ENCODE measurements at regions not wholly inside any gene's neighbourhood (a gene's known extent, or its start where the extent isn't known, plus 50 kb on each side); places are given as distances from the start of the nearest gene placed in this dataset.

- no peaks in the 10 kb centered on the region for H3K27me3 ChIP-seq (ENCODE audit: low read depth, low read length)
- H3K79me2 ChIP-seq (ENCODE audit: low read length) = no peaks in the 10 kb centered on the region
- H2AFZ ChIP-seq (ENCODE audit: low read depth, low read length) = no peak overlapping the region
- no peak overlapping the region for H3K4me3 ChIP-seq (ENCODE audit: low read length)
- H3K4me2 ChIP-seq (ENCODE audit: low read length) = no peak overlapping the region
- H3K9me3 ChIP-seq (ENCODE audit: insufficient read depth, low read length) = no peaks in the 10 kb centered on the region
- H3K36me3 ChIP-seq (replicated peaks; ENCODE audit: low read depth, low read length) = no peaks in the 10 kb centered on the region
- TF ChIP-seq CTCF (IDR thresholded peaks at IDR 0.05; ENCODE audit: low read depth, low read length) (no peak), EZH2phosphoT487 (IDR thresholded peaks at IDR 0.05; ENCODE audit: low read depth) (no peak)
- H3K9ac ChIP-seq (ENCODE audit: low read length) = no peak overlapping the region
- no peaks in the 10 kb centered on the region for H3K4me1 ChIP-seq (ENCODE audit: low read length)
- no peaks in the 10 kb centered on the region for H4K20me1 ChIP-seq (ENCODE audit: insufficient read depth, low read length)
- no peak overlapping the region for H3K27ac ChIP-seq (ENCODE audit: low read length)
Observed at GRCh38 chr15:95459273-95459672, 871.2 kb upstream of the NR2F2 start.

- no peaks in the 10 kb centered on the region for H3K79me2 ChIP-seq (ENCODE audit: low read length)
- H3K9ac ChIP-seq (ENCODE audit: low read length) = no peak overlapping the region
- H3K9me3 ChIP-seq (ENCODE audit: insufficient read depth, low read length) = no peaks in the 10 kb centered on the region
- no peaks in the 10 kb centered on the region for H3K4me1 ChIP-seq (ENCODE audit: low read length)
- no peaks in the 10 kb centered on the region for H4K20me1 ChIP-seq (ENCODE audit: insufficient read depth, low read length)
- H3K27ac ChIP-seq (ENCODE audit: low read length) = no peak overlapping the region
- no peaks in the 10 kb centered on the region for H3K36me3 ChIP-seq (replicated peaks; ENCODE audit: low read depth, low read length)
- no peak overlapping the region for H3K4me2 ChIP-seq (ENCODE audit: low read length)
- TF ChIP-seq CTCF (IDR thresholded peaks at IDR 0.05; ENCODE audit: low read depth, low read length) = no peak
- no peak for TF ChIP-seq EZH2phosphoT487 (IDR thresholded peaks at IDR 0.05; ENCODE audit: low read depth)
- no peak overlapping the region for H2AFZ ChIP-seq (ENCODE audit: low read depth, low read length)
- H3K27me3 ChIP-seq (ENCODE audit: low read depth, low read length) = no peaks in the 10 kb centered on the region
- H3K4me3 ChIP-seq (ENCODE audit: low read length) = no peak overlapping the region
Observed at GRCh38 chr15:95464509-95464908, 866.0 kb upstream of the NR2F2 start.

GRCh38 chr15:95468820-95469219, 861.7 kb upstream of the NR2F2 start:
- Histone ChIP-seq H3K27ac (ENCODE audit: low read length) (no peak overlapping the region), H3K27me3 (ENCODE audit: low read depth, low read length) (no peaks in the 10 kb centered on the region), H3K4me2 (ENCODE audit: low read length) (no peak overlapping the region), H3K9me3 (ENCODE audit: insufficient read depth, low read length) (no peaks in the 10 kb centered on the region), H4K20me1 (ENCODE audit: insufficient read depth, low read length) (no peaks in the 10 kb centered on the region), H3K36me3 (replicated peaks; ENCODE audit: low read depth, low read length) (no peaks in the 10 kb centered on the region), H2AFZ (ENCODE audit: low read depth, low read length) (no peak overlapping the region), H3K79me2 (ENCODE audit: low read length) (no peaks in the 10 kb centered on the region), H3K4me3 (ENCODE audit: low read length) (no peak overlapping the region), H3K4me1 (ENCODE audit: low read length) (no peaks in the 10 kb centered on the region), H3K9ac (ENCODE audit: low read length) (no peak overlapping the region)
- no peak for TF ChIP-seq EZH2phosphoT487 (IDR thresholded peaks at IDR 0.05; ENCODE audit: low read depth)
- TF ChIP-seq CTCF (IDR thresholded peaks at IDR 0.05; ENCODE audit: low read depth, low read length) = no peak

GRCh38 chr15:95469496-95470000, 861.0 kb upstream of the NR2F2 start:
- Histone ChIP-seq H3K4me2 (ENCODE audit: low read length) (no peak overlapping the region), H3K27ac (ENCODE audit: low read length) (no peak overlapping the region), H3K79me2 (ENCODE audit: low read length) (no peaks in the 10 kb centered on the region), H3K27me3 (ENCODE audit: low read depth, low read length) (no peaks in the 10 kb centered on the region), H3K9ac (ENCODE audit: low read length) (no peak overlapping the region), H4K20me1 (ENCODE audit: insufficient read depth, low read length) (no peaks in the 10 kb centered on the region), H3K36me3 (replicated peaks; ENCODE audit: low read depth, low read length) (no peaks in the 10 kb centered on the region), H2AFZ (ENCODE audit: low read depth, low read length) (no peak overlapping the region), H3K4me1 (ENCODE audit: low read length) (no peaks in the 10 kb centered on the region), H3K9me3 (ENCODE audit: insufficient read depth, low read length) (no peaks in the 10 kb centered on the region), H3K4me3 (ENCODE audit: low read length) (no peak overlapping the region)
- no peak for TF ChIP-seq EZH2phosphoT487 (IDR thresholded peaks at IDR 0.05; ENCODE audit: low read depth)
- no peak for TF ChIP-seq CTCF (IDR thresholded peaks at IDR 0.05; ENCODE audit: low read depth, low read length)

All from OCI-LY3 (cell line).